SK-N-SH treated with all-trans-retinoic acid at 6 μM for 48 hours (cell line): ENCODE measurements at regions not wholly inside any gene's neighbourhood (a gene's known extent, or its start where the extent isn't known, plus 50 kb on each side); places are given as distances from the start of the nearest gene placed in this dataset.

Experiments
- ARNTL ChIP-seq: fragments of 450-650 bp; formaldehyde crosslinking; IDR thresholded peaks from 2 replicates; pipeline ENCODE4 v1.5.0; 2020; ENCODE audit warnings: low read depth, mild to moderate bottlenecking, moderate library complexity, borderline replicate concordance
- GLIS3 ChIP-seq: fragments of 250-450 bp; sonication (Bioruptor Pico); IDR thresholded peaks from 2 replicates; pipeline ENCODE4 v1.5.0; 2020; ENCODE audit warnings: mild to moderate bottlenecking, moderate library complexity
- PPARA ChIP-seq: fragments of 250-450 bp; sonication (Bioruptor Pico); IDR thresholded peaks from 2 replicates; pipeline ENCODE4 v1.5.0; 2020; ENCODE audit warnings: mild to moderate bottlenecking, borderline replicate concordance
- TCF4 ChIP-seq: fragments of 250-450 bp; sonication (Bioruptor Pico); IDR thresholded peaks from 2 replicates; pipeline ENCODE4 v1.8.0; 2021; ENCODE audit warnings: mild to moderate bottlenecking, moderate library complexity, borderline replicate concordance
- TSHZ2 ChIP-seq: fragments of 250-450 bp; sonication (Bioruptor Pico); IDR thresholded peaks from 2 replicates; pipeline ENCODE4 v1.5.0; 2020; ENCODE audit warnings: mild to moderate bottlenecking, moderate library complexity
- ZFP30 ChIP-seq: fragments of 450-650 bp; formaldehyde crosslinking; IDR thresholded peaks from 2 replicates; pipeline ENCODE4 v1.5.0; 2022; ENCODE audit warnings: mild to moderate bottlenecking, moderate library complexity
- ZNF70 ChIP-seq: fragments of 450-650 bp; formaldehyde crosslinking; IDR thresholded peaks from 2 replicates; pipeline ENCODE4 v1.5.0; 2020; ENCODE audit warnings: mild to moderate bottlenecking, moderate library complexity
- TF ChIP-seq, protein P1 (sequence below): fragments of 250-450 bp; sonication (Bioruptor Pico); IDR thresholded peaks from 2 replicates; pipeline ENCODE4 v1.8.0; 2020; ENCODE audit warnings: mild to moderate bottlenecking, moderate library complexity, borderline replicate concordance
- TF ChIP-seq, protein P2 (sequence below): fragments of 250-450 bp; sonication (Bioruptor Pico); IDR thresholded peaks from 2 replicates; pipeline ENCODE4 v1.5.1; 2021; ENCODE audit warnings: mild to moderate bottlenecking, moderate library complexity

- TF ChIP-seq ZFP30 (CRISPR knock-in tag): no peak
- TF ChIP-seq, protein P1, sequence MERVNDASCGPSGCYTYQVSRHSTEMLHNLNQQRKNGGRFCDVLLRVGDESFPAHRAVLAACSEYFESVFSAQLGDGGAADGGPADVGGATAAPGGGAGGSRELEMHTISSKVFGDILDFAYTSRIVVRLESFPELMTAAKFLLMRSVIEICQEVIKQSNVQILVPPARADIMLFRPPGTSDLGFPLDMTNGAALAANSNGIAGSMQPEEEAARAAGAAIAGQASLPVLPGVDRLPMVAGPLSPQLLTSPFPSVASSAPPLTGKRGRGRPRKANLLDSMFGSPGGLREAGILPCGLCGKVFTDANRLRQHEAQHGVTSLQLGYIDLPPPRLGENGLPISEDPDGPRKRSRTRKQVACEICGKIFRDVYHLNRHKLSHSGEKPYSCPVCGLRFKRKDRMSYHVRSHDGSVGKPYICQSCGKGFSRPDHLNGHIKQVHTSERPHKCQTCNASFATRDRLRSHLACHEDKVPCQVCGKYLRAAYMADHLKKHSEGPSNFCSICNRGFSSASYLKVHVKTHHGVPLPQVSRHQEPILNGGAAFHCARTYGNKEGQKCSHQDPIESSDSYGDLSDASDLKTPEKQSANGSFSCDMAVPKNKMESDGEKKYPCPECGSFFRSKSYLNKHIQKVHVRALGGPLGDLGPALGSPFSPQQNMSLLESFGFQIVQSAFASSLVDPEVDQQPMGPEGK (CRISPR knock-in tag): no peak
- no peak for TF ChIP-seq TSHZ2
- TF ChIP-seq GLIS3 (CRISPR knock-in tag): no peak
- TF ChIP-seq, protein P2, sequence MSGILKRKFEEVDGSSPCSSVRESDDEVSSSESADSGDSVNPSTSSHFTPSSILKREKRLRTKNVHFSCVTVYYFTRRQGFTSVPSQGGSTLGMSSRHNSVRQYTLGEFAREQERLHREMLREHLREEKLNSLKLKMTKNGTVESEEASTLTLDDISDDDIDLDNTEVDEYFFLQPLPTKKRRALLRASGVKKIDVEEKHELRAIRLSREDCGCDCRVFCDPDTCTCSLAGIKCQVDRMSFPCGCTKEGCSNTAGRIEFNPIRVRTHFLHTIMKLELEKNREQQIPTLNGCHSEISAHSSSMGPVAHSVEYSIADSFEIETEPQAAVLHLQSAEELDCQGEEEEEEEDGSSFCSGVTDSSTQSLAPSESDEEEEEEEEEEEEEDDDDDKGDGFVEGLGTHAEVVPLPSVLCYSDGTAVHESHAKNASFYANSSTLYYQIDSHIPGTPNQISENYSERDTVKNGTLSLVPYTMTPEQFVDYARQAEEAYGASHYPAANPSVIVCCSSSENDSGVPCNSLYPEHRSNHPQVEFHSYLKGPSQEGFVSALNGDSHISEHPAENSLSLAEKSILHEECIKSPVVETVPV (CRISPR knock-in tag): no peak
- TF ChIP-seq ARNTL: no peak
- TF ChIP-seq PPARA (CRISPR knock-in tag): no peak
- TF ChIP-seq ZNF70: no peak
- no peak for TF ChIP-seq TCF4 (CRISPR knock-in tag)
Observed at GRCh38 chr16:64094992-64095634, 1026.8 kb downstream of the CDH11 start.
